HG03060 (cell line): ENCODE measurements at regions not wholly inside any gene's neighbourhood (a gene's known extent, or its start where the extent isn't known, plus 50 kb on each side); places are given as distances from the start of the nearest gene placed in this dataset.
"Not testable (repeated sequence)": the region's sequence is repeated elsewhere in the genome, so short reads cannot be mapped to it uniquely, and the experiment has no call there.

Experiments used
- ATAC-seq: cut with Tn5 transposase; IDR thresholded peaks from one replicate; pipeline ENCODE4 v1.9.1; 2021; ENCODE audit warnings: low read depth, moderate number of reproducible peaks; ENCODE audit not compliant: unreplicated experiment

DNA sequence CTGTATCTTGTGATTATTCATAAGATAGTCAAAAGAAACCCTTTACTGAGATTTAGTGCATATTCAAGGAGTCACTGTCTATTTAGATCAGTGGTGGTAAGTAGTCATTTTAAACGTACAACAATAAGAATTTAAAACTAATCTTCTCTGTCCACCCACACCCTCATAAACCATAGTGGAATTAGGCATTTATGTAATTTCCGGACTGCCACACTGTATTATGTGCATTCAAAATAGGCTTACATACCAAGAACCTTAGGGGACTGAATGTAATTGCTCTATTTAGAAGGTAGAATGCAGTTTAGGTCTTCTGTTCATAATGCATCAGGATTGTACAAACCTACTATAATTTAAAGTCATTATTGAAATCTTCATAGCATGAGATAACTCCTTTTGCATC is 685.4 kb downstream of the TENT5A start:
- ATAC-seq, result no peak

DNA sequence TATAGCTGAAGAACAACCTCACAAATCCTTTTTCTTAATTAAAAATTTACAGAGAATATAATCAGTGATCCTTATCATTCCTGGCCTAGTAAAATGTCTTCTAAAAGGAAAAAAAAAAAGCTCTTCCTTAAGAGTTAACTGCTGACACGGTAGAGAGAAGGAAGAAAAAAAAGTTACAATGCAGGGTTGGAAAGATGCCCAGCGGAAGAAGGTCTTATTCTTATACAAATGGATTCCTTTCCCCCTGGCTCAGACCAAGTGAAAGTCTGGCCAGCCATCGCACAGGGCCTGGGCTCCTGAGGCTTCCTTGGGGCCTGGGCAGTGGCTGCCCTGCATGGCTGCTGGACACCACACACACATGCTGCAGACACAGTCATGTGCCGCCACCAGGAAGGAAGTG is 688.6 kb downstream of the TENT5A start:
- ATAC-seq, result no peak

DNA sequence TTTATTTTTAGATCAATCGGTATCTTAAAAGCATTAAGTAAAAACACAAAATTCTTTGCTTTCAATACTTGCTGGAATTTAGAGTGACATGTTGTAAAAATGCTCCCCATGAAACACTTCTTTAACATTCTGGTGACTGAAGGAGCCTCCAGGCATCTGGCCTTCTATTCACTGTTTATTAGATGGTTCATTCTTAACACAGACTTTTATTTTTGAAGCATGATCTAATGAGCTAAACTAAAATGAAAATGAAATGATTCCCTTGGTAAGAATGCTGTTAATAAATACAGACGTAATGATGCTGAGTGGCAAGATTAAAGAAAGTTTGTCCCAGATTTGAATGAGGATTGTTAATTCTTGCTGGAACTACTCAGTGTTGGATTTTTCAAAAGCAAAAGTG is 698.4 kb downstream of the TENT5A start:
- ATAC-seq, result no peak

DNA sequence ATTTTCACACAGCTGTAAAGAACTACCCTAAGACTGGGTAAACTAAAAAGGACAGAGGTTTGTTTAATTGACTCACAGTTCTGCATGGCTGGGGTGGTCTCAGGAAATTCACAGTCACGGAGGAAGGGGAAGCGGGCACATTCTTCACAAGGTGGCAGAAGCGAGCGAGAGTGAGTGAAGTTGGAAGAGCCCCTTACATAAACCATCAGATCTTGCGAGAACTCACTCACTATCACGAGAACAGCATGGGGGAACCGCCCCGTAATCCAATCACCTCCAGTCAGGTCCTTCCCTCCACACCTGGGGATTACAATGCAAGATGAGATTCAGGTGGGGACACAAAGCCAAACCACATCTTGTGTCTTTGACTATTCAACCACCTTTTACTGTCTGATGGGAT is 700.5 kb downstream of the TENT5A start:
- no peak for ATAC-seq

DNA sequence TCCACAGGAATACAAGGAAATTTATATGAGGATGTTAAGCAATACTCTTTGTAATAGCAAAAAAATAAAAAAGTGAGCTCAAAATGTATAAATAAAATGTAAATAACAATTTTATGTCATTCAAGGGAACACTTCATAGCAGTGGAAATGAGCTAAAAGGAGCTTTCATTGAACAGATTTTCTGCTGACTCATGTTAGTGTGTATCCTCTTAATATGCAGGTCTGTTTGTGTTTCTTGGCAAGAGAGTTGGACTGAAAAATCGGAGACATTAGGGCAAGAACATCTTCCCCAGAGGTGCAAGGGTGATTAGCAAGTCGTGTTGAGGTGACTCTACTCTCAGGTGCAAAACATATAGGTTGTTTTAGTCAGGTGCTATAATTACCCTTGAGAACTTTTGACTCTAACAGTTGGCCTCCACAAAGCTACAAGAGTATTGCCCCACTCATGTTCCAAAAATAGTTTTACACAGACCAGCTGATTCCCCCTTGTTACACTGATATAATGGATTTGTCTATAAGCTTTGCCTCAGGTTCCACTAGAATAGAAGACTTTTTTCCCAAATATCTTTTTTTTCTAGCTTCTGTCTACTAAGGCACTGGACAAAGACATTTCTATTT is 702.9 kb downstream of the TENT5A start:
- no peak for ATAC-seq

DNA sequence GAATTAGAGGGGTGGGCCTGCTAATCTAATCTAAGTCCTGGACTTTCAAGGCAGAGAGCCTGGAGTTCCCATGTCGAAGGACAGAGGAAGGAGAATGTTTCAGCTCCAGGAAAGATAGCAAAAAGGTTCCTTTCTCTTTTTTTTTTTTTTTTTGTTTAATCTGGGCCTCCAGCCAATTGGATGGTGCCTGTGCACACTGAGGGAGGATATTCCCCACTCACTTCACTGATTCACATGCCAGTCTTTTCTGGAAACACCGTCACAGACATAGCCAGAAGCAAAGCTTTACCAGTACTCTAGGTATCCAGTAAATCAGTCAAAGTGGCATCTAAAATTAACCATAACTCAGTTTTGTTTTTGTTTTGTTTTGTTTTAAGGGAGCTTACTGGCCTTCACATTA is 721.1 kb downstream of the TENT5A start:
- ATAC-seq, result no peak

DNA sequence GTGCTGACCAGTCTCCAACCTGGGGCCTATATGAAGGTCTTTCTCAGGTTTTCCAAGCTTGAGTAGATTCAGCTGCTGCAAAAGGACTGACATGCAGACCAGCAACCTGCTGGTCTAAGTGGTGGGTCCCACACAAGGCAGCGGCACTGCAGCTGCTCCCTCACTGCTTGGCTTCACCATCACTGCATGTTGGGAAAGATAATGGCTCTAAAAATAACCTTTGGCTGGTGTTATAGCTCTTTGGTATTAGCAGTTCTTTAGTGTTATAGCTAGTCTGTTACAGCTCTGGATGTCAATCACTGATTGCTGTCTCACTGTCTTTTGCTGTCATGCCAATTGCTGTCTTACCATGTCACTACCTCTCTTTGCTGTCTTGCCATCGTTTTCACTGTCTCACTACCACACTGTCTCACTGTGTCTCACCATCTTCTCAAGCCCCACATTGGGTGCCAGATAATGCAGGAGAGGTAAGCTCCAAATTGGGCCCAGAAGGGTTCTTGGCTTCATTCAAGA is 726.4 kb downstream of the TENT5A start:
- ATAC-seq, result no peak

DNA sequence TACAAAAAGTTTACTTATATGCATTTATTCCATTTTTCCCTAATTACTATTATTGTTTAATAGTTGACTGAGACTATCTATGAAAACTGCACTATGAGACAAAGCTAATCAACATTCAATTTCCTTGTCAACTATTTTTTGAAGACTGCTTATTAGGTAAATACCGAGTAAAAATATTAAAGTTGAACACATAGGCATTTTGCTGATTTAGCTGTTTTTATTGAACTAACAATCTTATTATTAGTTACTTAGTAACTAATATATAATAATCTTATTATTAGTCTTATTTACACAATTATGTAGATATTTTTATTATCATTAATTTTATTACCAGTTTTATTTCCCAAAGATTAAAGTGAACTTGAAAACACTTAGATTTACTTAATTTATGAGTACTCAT is 728.8 kb downstream of the TENT5A start:
- no peak for ATAC-seq

DNA sequence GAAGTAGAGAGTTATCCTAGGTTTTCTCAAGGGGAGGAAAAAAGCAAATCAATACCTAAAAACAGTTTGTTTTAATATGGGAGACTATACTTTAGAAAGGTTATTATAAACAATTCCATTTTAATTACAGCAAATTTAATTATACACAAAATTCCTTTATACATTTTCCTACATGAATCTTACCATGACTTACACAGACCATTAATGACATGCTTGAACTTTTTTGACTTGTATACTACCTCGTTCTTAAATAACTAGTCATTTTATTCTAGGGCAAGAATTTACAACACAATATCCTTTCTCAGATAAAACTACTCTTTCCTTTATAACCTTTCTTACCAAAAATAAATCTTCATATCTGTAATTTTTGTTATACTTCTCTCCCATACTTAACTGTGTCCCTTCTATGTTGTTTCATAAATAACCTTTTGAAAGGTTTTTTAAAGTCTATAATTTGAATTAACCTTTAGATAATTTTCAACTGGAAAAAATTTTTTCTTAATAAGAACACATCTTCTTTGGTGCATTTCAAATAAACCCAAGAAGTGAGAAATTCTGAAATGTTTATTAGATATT is 729.4 kb downstream of the TENT5A start:
- no peak for ATAC-seq

DNA sequence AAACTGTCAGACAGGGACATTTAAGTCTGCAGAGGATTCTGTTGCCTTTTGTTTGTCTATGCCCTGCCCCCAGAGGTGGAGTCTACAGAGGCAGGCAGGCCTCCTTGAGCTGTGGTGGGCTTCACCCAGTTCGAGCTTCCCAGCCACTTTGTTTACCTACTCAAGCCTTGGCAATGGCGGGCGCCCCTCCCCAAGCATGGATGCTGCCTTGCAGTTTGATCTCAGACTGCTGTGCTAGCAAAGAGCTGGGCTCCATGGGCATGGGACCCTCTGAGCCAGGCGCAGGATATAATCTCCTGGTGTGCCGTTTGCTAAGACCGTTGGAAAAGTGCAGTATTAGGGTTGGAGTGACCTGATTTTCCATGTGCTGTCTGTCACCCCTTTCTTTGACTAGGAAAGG is 734.9 kb downstream of the TENT5A start:
- ATAC-seq, result not testable (repeated sequence)

DNA sequence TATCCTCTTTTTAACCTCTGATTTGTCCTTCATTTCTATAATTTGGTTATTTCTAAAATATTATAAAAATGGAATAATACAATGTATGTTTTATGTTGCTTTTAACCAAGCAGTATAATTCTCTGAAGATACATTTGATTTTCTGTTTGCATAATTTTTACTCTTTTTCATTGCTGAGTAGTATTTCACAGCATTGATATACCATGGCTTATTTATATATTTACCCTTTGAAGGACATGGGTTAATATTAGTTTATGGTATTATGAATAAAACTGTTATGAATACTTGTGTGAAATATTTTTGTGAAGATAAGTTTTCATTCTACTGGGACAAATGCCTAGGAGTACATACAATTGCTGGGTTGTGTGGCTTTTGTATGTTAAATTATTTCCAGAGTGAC is 748.6 kb downstream of the TENT5A start:
- no peak for ATAC-seq

DNA sequence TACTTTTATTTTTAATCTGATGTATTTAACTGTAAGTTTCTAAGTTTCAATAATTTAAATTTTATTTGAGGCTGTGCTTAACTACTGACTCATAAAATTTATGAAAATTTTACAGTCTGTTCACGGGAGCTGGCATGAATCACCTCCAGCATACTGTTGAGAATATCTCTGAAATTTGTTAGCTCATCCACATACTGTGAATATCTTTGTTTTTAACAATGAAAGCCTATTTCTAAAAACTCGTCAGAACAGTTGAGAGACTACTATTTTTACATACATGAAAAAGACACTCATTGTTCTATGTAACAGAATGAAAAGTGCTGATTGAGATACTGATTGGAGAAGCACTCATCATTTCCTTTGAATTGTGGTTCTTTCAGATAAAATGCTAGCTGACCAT is 749.3 kb downstream of the TENT5A start:
- no peak for ATAC-seq

DNA sequence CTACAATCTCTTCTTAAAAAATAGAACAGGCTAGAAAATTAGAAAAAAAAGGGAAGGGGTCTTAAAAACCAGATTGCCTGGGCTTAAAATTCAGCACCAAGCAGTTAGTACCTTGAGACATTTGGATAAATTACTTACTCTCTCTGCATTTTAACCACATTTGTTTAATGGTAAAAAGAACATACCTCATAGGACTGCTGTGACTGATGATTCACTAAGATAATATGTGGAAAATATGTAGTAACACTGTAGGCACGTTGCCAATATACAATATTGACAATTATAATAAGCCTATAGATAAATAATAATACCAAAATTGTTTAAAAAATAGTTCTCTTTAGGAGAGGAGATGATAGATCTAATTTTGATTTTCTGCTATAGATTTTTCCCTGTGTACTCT is 750.4 kb downstream of the TENT5A start:
- ATAC-seq, result no peak

DNA sequence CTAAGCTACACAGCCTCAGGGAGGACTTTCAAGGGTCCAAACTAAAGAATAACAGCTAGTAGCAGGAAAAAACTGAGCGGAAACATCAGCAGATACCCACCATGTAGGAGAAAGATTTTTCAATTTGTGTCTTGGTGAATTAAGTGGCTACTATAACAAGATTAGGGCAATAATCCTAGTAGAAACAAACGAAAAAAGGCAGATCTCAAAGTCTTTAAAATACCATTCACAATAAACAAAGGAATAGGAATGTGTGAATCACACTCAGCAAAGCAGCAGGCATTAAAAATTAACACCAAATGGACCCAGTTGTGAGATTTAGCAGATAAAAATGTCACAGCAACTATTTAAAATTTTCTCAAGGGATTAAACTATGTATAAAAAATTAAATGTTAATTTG is 761.2 kb downstream of the TENT5A start:
- ATAC-seq, result no peak

DNA sequence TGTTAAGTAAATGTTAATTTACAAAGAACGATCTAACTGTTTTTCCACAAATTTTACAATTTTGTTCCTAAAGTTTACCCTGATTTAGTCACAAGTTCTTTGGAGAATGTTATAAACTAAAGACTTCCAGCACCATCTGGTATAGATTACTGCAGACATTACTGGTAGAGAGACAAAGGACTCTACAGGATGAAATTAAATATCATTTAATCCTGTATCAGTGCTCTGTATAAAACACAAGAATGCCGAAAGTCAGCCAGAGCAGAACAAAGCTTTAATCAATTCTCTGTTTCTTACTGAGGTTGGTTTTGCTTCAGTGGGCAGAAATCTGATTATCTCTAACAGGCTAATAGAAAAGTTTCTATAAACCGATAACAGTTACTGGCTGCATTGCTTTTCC is 763.6 kb downstream of the TENT5A start:
- no peak for ATAC-seq

DNA sequence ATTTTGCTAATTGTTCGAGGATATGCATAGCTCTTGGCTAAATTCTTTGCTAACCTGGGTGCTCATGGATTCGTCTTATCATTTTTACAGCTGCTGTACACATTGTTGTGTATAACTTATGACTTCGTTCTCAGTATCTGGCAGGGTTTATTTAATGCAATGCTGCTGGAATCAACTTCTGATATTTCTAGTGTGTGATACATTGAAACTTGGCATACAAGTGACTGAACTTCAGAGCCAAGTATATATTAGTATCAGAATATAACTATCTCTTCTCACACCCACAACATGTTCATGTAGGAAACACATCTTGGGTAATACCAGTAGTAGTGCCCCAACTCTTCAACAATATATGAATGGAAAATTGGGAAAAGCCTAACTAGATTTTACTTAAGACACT is 764.2 kb downstream of the TENT5A start:
- ATAC-seq, result no peak

DNA sequence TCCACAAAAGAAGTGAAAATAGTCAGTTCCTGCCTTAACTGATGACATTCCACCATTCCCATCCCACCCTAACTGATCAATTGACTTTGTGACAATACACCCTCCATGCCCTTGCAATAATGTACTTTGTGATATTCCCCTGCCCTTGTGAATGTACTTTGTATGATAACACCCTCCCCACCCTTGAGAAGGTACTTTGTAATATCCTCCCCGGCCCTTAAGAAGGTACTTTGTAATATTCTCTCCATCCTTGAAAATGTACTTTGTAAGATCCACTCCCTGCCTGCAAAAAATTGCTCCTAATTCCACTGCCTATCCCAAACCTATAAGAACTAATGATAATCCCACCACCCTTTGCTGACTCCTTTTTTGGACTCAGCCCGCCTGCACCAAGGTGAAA is 771.3 kb downstream of the TENT5A start:
- ATAC-seq, result not testable (repeated sequence)

DNA sequence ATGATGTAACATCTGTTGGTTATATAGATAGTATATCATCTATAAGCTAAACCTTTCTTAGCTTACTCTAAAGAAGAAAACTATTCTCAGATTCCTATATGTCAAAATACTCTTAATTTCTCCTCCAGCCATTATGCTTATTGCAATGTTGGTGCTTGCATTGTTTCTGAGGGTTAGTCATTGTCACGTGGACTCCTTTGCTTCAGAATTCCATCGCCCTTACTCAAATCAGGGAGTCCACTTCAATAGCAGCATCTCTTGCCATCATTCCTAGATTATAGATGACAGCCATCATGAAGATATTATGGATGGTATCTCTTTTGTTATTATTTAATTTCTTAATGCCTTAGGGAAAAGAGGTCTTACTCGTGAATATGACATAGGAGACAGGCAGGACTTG is 776.1 kb downstream of the TENT5A start:
- ATAC-seq, result no peak

DNA sequence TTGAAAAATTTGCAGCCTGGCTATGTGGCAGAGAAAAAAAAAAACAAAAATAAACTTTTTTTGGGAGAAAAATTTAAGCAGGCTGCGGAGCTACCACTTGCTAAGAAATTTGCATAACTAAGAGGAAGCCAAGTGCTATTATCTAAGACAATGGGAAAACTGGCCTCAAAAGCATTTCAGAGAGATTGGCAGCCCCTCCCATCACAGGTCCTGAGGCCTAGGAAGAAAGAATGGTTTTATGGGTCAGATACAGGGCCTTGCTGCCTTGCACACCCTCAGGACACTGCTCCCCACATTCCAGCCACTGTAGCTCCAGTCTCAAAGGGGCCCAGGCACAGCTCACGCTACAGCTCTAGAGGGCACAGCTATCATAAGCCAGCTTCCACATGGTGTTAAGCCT is 777.9 kb downstream of the TENT5A start:
- no peak for ATAC-seq

DNA sequence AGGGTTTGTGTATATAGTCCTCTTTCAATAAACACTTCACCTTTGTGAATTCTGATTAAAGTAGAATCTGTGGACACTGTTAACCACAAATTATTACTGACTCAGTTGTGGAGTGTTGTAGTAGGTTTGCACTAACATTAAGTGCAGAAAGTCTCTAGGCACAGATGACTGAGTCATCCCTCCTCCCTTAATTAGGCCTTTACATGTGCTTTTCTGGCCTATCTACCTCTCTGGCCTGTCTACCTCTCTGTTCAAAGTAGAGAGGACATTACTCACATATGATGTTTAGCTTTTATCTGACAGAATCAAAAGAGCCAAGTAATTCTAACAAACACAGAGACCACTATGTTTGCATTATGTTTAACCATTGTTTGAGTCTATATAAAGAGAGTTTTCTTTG is 783.0 kb downstream of the TENT5A start:
- ATAC-seq, result no peak

DNA sequence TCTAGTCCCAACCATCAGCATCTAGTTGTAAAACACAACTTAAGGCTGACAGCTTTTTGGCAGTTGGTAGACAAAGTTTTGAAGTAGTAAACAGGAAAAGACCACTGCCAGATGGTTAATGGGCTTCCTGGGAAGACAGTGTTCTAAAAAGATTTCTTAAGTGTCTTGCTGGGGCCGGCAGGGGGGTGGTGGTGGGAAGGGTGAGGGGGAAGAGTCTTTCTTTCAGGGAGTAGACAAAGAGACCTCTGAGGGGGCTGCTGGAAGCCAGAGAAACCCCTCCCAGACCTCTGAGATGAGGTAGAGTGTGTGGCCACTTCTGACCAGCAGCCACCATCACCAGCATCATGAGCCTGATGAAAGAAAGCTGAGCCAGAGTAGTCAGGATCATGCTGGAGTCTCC is 784.9 kb downstream of the TENT5A start:
- ATAC-seq, result no peak

DNA sequence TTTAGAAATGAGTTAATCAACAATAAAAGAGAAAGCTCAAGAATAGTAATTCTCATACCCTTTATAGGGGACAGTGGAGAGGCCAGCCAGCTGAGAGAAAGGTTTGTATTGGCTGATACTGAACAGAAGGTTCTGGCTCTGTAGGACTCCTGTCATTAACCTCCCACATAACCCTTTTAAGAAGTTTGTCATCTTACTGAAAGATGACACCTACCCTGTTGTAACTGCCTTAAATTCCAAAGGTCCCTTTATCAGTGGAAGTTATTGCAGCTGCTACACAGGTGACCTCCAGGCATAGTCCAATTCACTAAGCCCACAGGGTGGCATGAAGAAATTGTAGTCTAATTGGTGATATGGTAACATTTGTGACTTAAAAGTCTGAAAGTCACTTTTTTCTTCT is 790.1 kb downstream of the TENT5A start:
- no peak for ATAC-seq

DNA sequence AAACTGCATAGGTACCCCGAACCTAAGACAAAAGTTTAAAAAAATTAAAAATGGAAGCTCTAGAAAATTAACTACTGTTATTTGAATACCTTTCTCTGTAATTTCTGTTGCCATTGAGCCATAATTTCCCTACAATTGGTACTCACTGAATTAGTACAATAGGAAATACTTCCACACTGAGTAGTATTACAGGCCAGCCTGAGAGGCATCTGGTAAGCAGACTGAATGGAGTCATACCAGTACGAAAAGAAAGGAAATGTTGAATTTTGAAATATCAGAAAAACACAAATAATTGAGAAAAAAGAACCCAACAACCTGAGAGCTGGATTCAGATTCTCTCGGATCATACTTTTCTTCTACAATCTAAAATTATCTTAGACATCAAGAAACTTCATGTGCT is 791.3 kb downstream of the TENT5A start:
- ATAC-seq, result no peak
